ENCODE measurements at regions not wholly inside any gene's neighbourhood (a gene's known extent, or its start where the extent isn't known, plus 50 kb on each side); places are given as distances from the start of the nearest gene placed in this dataset.

- H3K27me3 ChIP-seq, result no peaks in the 10 kb centered on the region
- TF ChIP-seq, protein P1, sequence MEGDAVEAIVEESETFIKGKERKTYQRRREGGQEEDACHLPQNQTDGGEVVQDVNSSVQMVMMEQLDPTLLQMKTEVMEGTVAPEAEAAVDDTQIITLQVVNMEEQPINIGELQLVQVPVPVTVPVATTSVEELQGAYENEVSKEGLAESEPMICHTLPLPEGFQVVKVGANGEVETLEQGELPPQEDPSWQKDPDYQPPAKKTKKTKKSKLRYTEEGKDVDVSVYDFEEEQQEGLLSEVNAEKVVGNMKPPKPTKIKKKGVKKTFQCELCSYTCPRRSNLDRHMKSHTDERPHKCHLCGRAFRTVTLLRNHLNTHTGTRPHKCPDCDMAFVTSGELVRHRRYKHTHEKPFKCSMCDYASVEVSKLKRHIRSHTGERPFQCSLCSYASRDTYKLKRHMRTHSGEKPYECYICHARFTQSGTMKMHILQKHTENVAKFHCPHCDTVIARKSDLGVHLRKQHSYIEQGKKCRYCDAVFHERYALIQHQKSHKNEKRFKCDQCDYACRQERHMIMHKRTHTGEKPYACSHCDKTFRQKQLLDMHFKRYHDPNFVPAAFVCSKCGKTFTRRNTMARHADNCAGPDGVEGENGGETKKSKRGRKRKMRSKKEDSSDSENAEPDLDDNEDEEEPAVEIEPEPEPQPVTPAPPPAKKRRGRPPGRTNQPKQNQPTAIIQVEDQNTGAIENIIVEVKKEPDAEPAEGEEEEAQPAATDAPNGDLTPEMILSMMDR (IDR thresholded peaks at IDR 0.05), result no peak
- intact Hi-C loops (cut with DNase I), result no loop called here
- H3K9me3 ChIP-seq, result no peaks in the 10 kb centered on the region
- H3K4me3 ChIP-seq, result no peak overlapping the region
- H3K36me3 ChIP-seq, result no peaks in the 10 kb centered on the region
- peak overlapping the region in 1 of 2 donors; percentile 24 for H3K27ac ChIP-seq
- H3K4me1 ChIP-seq, result peaks cover 5 to 8% of the 10 kb centered on the region in 2 donors
- no peak for DNase-seq (ENCODE audit: low spot score in 2 of 2)
Measured at GRCh38 chr2:128564131-128564530, 245.5 kb upstream of the HS6ST1 start.

GRCh38 chr2:128564551-128564950 lies 245.9 kb upstream of the HS6ST1 start:
- H3K36me3 ChIP-seq, result no peaks in the 10 kb centered on the region
- no peak overlapping the region for H3K4me3 ChIP-seq
- H3K4me1 ChIP-seq, result peaks cover 5 to 8% of the 10 kb centered on the region in 2 donors
- TF ChIP-seq, protein P1 (IDR thresholded peaks at IDR 0.05), result no peak
- no peak for DNase-seq (ENCODE audit: low spot score in 2 of 2)
- intact Hi-C loops (cut with DNase I), result no loop called here
- no peaks in the 10 kb centered on the region for H3K9me3 ChIP-seq
- no peaks in the 10 kb centered on the region for H3K27me3 ChIP-seq
- H3K27ac ChIP-seq, result no peak overlapping the region

GRCh38 chr2:128565441-128565840 lies 246.8 kb upstream of the HS6ST1 start:
- H3K9me3 ChIP-seq, result no peaks in the 10 kb centered on the region
- TF ChIP-seq, protein P1 (IDR thresholded peaks at IDR 0.05), result no peak
- H3K27me3 ChIP-seq, result no peaks in the 10 kb centered on the region
- H3K36me3 ChIP-seq, result no peaks in the 10 kb centered on the region
- peak in 1 of 2 donors; percentile 13 for DNase-seq (ENCODE audit: low spot score in 2 of 2)
- peaks cover 5 to 8% of the 10 kb centered on the region in 2 donors for H3K4me1 ChIP-seq
- intact Hi-C loops (cut with DNase I), result no loop called here
- H3K4me3 ChIP-seq, result no peak overlapping the region
- H3K27ac ChIP-seq, result no peak overlapping the region

DNA sequence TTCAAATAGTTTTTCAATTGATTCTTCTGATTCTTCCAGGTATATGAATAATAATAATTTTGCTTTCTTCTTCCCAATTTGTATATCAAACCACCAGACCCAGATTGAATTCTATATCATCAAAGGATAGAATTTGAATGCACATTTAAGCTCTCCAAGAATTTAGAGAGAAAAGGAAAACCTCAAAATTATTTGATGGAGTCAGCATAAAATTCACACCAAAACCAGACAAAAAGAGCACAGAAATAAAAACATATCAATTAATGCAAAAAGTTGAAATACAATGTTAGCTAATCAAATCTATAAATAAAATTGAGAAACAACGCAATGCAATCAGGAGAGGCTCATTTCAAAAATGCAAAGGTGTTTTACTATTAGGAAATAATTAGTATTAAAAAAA lies 248.0 kb upstream of the HS6ST1 start:
- H3K27ac ChIP-seq, result no peak overlapping the region
- intact Hi-C loops (cut with DNase I), result no loop called here
- peaks cover 5 to 8% of the 10 kb centered on the region in 2 donors for H3K4me1 ChIP-seq
- no peaks in the 10 kb centered on the region for H3K9me3 ChIP-seq
- H3K4me3 ChIP-seq, result no peak overlapping the region
- no peaks in the 10 kb centered on the region for H3K36me3 ChIP-seq
- no peak for DNase-seq (ENCODE audit: low spot score in 2 of 2)
- TF ChIP-seq, protein P1 (IDR thresholded peaks at IDR 0.05), result no peak
- no peaks in the 10 kb centered on the region for H3K27me3 ChIP-seq

- H3K4me3 ChIP-seq, result no peak overlapping the region
- peak in 1 of 2 donors; percentile 52 for DNase-seq (ENCODE audit: low spot score in 2 of 2)
- peaks cover under 1 to 5% of the 10 kb centered on the region in 2 donors for H3K4me1 ChIP-seq
- H3K9me3 ChIP-seq, result no peaks in the 10 kb centered on the region
- no peaks in the 10 kb centered on the region for H3K36me3 ChIP-seq
- TF ChIP-seq, protein P1 (IDR thresholded peaks at IDR 0.05), result no peak
- no peak overlapping the region for H3K27ac ChIP-seq
- H3K27me3 ChIP-seq, result no peaks in the 10 kb centered on the region
- intact Hi-C loops (cut with DNase I), result no loop called here
Measured at GRCh38 chr2:128568106-128568505, 249.4 kb upstream of the HS6ST1 start.

DNA sequence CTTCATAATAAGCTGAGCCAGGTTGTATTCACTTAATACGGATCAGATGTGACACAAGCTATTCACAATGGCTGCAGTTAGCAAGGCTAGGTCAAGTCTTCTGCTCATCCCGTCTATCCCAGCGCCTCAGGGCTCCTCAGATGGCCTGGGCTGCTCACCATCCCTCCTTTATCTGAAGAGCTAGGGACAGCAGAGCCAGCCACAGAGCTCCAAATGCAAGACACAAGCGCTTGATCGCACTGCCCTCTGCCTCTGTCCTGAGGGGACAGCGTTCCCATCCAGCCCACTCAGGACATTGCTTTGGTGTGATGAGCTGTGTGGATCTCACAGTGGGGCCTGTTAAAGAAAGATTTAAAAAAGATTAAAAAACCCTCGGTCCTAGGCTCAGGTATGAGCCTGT lies 254.4 kb upstream of the HS6ST1 start:
- H3K9me3 ChIP-seq, result no peaks in the 10 kb centered on the region
- H3K36me3 ChIP-seq, result no peaks in the 10 kb centered on the region
- intact Hi-C loops (cut with DNase I), result no loop called here
- no peak overlapping the region for H3K27ac ChIP-seq
- H3K27me3 ChIP-seq, result no peaks in the 10 kb centered on the region
- H3K4me1 ChIP-seq, result no peaks in the 10 kb centered on the region
- no peak overlapping the region for H3K4me3 ChIP-seq
- peak in 1 of 2 donors; percentile 61 for DNase-seq (ENCODE audit: low spot score in 2 of 2)
- TF ChIP-seq, protein P1 (IDR thresholded peaks at IDR 0.05), result no peak
